GM18519 (cell line): ENCODE measurements at regions not wholly inside any gene's neighbourhood (a gene's known extent, or its start where the extent isn't known, plus 50 kb on each side); places are given as distances from the start of the nearest gene placed in this dataset.

Experiments
- ATAC-seq: cut with Tn5 transposase; IDR thresholded peaks from one replicate; pipeline ENCODE4 v1.9.1; 2021; ENCODE audit warnings: mild to moderate bottlenecking, moderate library complexity; ENCODE audit not compliant: unreplicated experiment, low FRiP score

GRCh38 chr1:38114241-38115026, 67.8 kb upstream of the POU3F1 start:
- no peak for ATAC-seq

GRCh38 chr1:38113159-38113666, 66.6 kb upstream of the POU3F1 start:
- no peak for ATAC-seq

- ATAC-seq, result no peak
These were observed 65.0 kb upstream of the POU3F1 start for GRCh38 chr1:38111589-38111988.

- ATAC-seq, result no peak
These were observed 58.7 kb upstream of the POU3F1 start for GRCh38 chr1:38105267-38105666.

GRCh38 chr1:38102636-38103035, 56.0 kb upstream of the POU3F1 start:
- no peak for ATAC-seq

- no peak for ATAC-seq
These were observed 54.6 kb upstream of the POU3F1 start for GRCh38 chr1:38101037-38101785.

- no peak for ATAC-seq
These were observed 51.7 kb upstream of the POU3F1 start for GRCh38 chr1:38098101-38098847.

- ATAC-seq, result no peak
These were observed 50.8 kb upstream of the POU3F1 start for GRCh38 chr1:38097284-38097898.
